ENCODE measurements at regions not wholly inside any gene's neighbourhood (a gene's known extent, or its start where the extent isn't known, plus 50 kb on each side); places are given as distances from the start of the nearest gene placed in this dataset.

- Histone ChIP-seq H3K9ac (ENCODE audit: insufficient read depth in 1 of 2, low read depth in 2 of 2, low read length in 2 of 2) (no peak overlapping the region), H3K79me2 (ENCODE audit: control insufficient read depth, insufficient read depth, low read length) (no peaks in the 10 kb centered on the region), H3K4me3 (no peak overlapping the region), H3K4me1 (replicated peaks in 1 of 2; ENCODE audit: control insufficient read depth in 2 of 2, insufficient read depth in 2 of 2, low read length in 2 of 2) (no peaks in the 10 kb centered on the region), H2AFZ (ENCODE audit: low read depth, low read length) (no peak overlapping the region), H3K27ac (ENCODE audit: extremely low read depth, low read depth, low read length) (no peak overlapping the region), H3K4me2 (ENCODE audit: insufficient read depth, low read length) (no peak overlapping the region), H3K36me3 (ENCODE audit: control insufficient read depth, insufficient read depth, low read length) (no peaks in the 10 kb centered on the region), H3K9me1 (ENCODE audit: control insufficient read depth, insufficient read depth, low read length) (no peaks in the 10 kb centered on the region), H3K9me3 (replicated peaks; ENCODE audit: control insufficient read depth, insufficient read depth, low read depth, low read length) (no peaks in the 10 kb centered on the region), H3K27me3 (ENCODE audit: control insufficient read depth in 2 of 2, insufficient read depth in 2 of 2, low read length in 2 of 2) (no peaks in the 10 kb centered on the region), H4K20me1 (replicated peaks; ENCODE audit: control insufficient read depth, insufficient read depth, low read length) (no peaks in the 10 kb centered on the region)
- no TSS peak for BruUV-seq (replicated peaks)
- 0% methylated on average over 3 of the region's 3 CpGs for WGBS (ENCODE audit: insufficient coverage, low coverage, missing lambda C conversion rate)
- ATAC-seq: no peak
- intact Hi-C loops (cut with micrococcal nuclease): no loop called here
- POLR2A ChIA-PET: no interaction called here
- in situ Hi-C loops (cut with MboI): no loop called here
- CTCF ChIA-PET (ENCODE audit: low intra/inter-chr PET ratio): no interaction called here
- no peak for FAIRE-seq
- no peak for DNase-seq (ENCODE audit: extremely low read depth in 1 of 4, low spot score in 3 of 4)
- no peak for TF ChIP-seq SP2 (IDR thresholded peaks at IDR 0.05; ENCODE audit: extremely low read depth, low read depth, low read length, poor library complexity, severe bottlenecking)
- no peak for TF ChIP-seq ZNF436 (CRISPR knock-in tag; IDR thresholded peaks at IDR 0.05)
- no peak for TF ChIP-seq RBM25 (IDR thresholded peaks at IDR 0.05; ENCODE audit: low read depth, low read length, severe bottlenecking)
- no peak for TF ChIP-seq ZNF165 (CRISPR knock-in tag; IDR thresholded peaks at IDR 0.05; ENCODE audit: borderline replicate concordance)
- TF ChIP-seq, protein P1, sequence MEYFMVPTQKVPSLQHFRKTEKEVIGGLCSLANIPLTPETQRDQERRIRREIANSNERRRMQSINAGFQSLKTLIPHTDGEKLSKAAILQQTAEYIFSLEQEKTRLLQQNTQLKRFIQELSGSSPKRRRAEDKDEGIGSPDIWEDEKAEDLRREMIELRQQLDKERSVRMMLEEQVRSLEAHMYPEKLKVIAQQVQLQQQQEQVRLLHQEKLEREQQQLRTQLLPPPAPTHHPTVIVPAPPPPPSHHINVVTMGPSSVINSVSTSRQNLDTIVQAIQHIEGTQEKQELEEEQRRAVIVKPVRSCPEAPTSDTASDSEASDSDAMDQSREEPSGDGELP (CRISPR knock-in tag; IDR thresholded peaks at IDR 0.05; ENCODE audit: borderline replicate concordance): no peak
- TF ChIP-seq HCFC1 (IDR thresholded peaks at IDR 0.05; ENCODE audit: low read depth, low read length): no peak
- no peak for TF ChIP-seq THRAP3 (IDR thresholded peaks at IDR 0.05; ENCODE audit: borderline replicate concordance)
- TF ChIP-seq FOXK2 (conservative IDR thresholded peaks at IDR 0.05 in 1 of 2, IDR thresholded peaks at IDR 0.05 in 1 of 2; ENCODE audit: low read depth in 2 of 2): no peak
- TF ChIP-seq CTBP1 (IDR thresholded peaks at IDR 0.05; ENCODE audit: borderline replicate concordance): no peak
- no peak for TF ChIP-seq RBM14 (IDR thresholded peaks at IDR 0.05; ENCODE audit: borderline replicate concordance, insufficient read depth, low read depth, low read length)
- no peak for TF ChIP-seq SMAD2 (IDR thresholded peaks at IDR 0.05; ENCODE audit: low read depth, low read length)
- no peak for TF ChIP-seq E2F8 (IDR thresholded peaks at IDR 0.05; ENCODE audit: low read depth, partially characterized antibody)
- TF ChIP-seq, protein P2, sequence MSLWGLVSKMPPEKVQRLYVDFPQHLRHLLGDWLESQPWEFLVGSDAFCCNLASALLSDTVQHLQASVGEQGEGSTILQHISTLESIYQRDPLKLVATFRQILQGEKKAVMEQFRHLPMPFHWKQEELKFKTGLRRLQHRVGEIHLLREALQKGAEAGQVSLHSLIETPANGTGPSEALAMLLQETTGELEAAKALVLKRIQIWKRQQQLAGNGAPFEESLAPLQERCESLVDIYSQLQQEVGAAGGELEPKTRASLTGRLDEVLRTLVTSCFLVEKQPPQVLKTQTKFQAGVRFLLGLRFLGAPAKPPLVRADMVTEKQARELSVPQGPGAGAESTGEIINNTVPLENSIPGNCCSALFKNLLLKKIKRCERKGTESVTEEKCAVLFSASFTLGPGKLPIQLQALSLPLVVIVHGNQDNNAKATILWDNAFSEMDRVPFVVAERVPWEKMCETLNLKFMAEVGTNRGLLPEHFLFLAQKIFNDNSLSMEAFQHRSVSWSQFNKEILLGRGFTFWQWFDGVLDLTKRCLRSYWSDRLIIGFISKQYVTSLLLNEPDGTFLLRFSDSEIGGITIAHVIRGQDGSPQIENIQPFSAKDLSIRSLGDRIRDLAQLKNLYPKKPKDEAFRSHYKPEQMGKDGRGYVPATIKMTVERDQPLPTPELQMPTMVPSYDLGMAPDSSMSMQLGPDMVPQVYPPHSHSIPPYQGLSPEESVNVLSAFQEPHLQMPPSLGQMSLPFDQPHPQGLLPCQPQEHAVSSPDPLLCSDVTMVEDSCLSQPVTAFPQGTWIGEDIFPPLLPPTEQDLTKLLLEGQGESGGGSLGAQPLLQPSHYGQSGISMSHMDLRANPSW (CRISPR knock-in tag; IDR thresholded peaks at IDR 0.05): no peak
- no peak for TF ChIP-seq KLF1 (tag; IDR thresholded peaks at IDR 0.05)
- TF ChIP-seq, protein P3, sequence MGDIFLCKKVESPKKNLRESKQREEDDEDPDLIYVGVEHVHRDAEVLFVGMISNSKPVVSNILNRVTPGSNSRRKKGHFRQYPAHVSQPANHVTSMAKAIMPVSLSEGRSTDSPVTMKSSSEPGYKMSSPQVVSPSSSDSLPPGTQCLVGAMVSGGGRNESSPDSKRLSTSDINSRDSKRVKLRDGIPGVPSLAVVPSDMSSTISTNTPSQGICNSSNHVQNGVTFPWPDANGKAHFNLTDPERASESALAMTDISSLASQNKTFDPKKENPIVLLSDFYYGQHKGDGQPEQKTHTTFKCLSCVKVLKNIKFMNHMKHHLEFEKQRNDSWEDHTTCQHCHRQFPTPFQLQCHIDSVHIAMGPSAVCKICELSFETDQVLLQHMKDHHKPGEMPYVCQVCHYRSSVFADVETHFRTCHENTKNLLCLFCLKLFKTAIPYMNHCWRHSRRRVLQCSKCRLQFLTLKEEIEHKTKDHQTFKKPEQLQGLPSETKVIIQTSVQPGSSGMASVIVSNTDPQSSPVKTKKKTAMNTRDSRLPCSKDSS (IDR thresholded peaks at IDR 0.05; ENCODE audit: low read depth, partially characterized antibody): no peak
These were observed 94.5 kb upstream of the IQCM start for GRCh38 chr4:149910177-149910576.

All from K562 (cell line).